ENCODE measurements at regions not wholly inside any gene's neighbourhood (a gene's known extent, or its start where the extent isn't known, plus 50 kb on each side); places are given as distances from the start of the nearest gene placed in this dataset.

DNA sequence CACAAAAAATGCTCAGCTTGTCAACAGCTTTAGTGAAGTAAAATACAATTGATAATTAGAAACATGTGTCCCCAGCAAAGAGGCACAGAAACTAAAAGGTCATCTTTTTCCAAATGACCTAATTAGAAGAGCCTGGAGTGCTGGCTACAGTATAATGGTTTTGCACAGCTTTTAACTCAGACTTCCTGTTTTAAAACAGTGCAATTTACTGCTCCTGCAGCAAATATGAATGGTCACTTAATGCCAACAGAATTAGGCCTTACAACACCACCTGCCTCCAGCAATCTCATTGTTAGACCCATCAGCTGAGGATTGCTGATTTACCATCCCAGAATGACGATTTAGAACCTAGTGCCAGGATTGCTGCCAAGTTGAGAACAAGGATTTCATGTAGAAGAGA, 239.3 kb downstream of the CETN3 start:
- H3K27ac ChIP-seq (ENCODE audit: low read depth, low read length): no peak overlapping the region
- H3K4me1 ChIP-seq (ENCODE audit: control insufficient read depth, insufficient read depth, low read length, unreplicated experiment): no peaks in the 10 kb centered on the region
- H3K36me3 ChIP-seq (ENCODE audit: insufficient read depth, low read length): no peaks in the 10 kb centered on the region
- no peaks in the 10 kb centered on the region for H3K27me3 ChIP-seq (ENCODE audit: insufficient read depth, low read length)
- H3K4me3 ChIP-seq (ENCODE audit: low read depth, low read length): no peak overlapping the region
- H3K79me2 ChIP-seq (ENCODE audit: control insufficient read depth, insufficient read depth, low read length, unreplicated experiment): no peaks in the 10 kb centered on the region
- H2AFZ ChIP-seq (ENCODE audit: low read length, unreplicated experiment): no peak overlapping the region

DNA sequence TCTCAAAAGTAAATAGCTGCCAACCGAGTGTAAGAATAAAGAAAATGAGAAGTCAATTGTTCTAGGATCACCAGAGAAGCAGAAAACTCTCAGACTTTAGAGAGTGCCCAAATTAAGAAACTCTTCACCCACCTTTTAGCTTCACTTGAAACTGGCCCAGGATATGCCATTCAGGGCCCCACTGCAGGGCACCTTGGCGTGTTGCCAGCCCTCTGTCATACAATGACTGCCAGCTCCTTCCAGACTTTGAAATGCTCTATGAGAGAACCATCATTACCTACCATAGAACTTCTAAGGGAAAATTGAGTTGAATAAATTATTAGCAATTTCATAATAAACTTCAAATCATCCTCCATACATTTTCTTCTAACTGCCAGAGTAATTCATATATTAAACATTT, 240.5 kb downstream of the CETN3 start:
- Histone ChIP-seq H3K79me2 (ENCODE audit: control insufficient read depth, insufficient read depth, low read length, unreplicated experiment) (no peaks in the 10 kb centered on the region), H3K4me3 (ENCODE audit: low read depth, low read length) (no peak overlapping the region), H3K36me3 (ENCODE audit: insufficient read depth, low read length) (no peaks in the 10 kb centered on the region), H2AFZ (ENCODE audit: low read length, unreplicated experiment) (no peak overlapping the region), H3K27me3 (ENCODE audit: insufficient read depth, low read length) (no peaks in the 10 kb centered on the region), H3K27ac (ENCODE audit: low read depth, low read length) (no peak overlapping the region), H3K4me1 (ENCODE audit: control insufficient read depth, insufficient read depth, low read length, unreplicated experiment) (no peaks in the 10 kb centered on the region)

DNA sequence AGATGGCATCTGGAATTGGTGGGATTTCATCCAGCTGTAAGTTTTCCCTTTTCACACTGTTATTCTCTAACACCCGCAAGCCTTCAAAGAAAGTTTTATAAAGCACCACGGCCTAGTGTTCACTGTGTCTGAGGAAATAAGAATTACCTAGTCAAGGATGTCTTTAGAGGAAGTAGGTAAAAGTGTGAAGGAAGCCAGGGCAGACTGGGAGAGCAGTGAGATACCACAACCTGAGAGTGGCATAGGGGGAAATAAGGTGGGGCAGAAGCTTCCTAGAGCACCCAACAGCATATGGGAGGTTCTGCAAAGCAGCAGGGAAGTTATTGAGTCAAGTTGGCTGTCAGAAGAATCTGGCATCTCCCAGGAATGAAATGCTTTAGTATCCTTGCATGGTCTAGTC, 241.2 kb downstream of the CETN3 start:
- Histone ChIP-seq H3K4me1 (ENCODE audit: control insufficient read depth, insufficient read depth, low read length, unreplicated experiment) (no peaks in the 10 kb centered on the region), H3K36me3 (ENCODE audit: insufficient read depth, low read length) (no peaks in the 10 kb centered on the region), H3K27me3 (ENCODE audit: insufficient read depth, low read length) (no peaks in the 10 kb centered on the region), H2AFZ (ENCODE audit: low read length, unreplicated experiment) (no peak overlapping the region), H3K4me3 (ENCODE audit: low read depth, low read length) (no peak overlapping the region), H3K27ac (ENCODE audit: low read depth, low read length) (no peak overlapping the region), H3K79me2 (ENCODE audit: control insufficient read depth, insufficient read depth, low read length, unreplicated experiment) (no peaks in the 10 kb centered on the region)

DNA sequence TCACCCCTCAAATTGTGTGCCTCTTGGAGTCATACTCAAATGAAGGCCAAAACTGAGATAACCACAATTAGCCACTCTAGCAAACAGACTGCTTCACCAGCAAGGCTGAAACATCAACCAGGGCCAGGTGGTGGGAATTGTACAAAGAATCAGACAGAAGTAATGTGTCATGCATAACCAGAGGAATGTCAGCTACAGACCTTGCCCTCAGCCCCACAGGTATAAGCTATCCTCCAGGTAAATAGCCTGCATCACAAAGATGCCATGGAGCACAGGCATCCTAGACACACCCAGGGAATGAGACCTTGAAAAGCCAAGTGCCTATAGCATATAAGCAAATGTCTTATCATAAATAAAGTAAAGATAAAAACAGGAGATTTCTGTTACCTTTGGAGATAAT, 242.7 kb downstream of the CETN3 start:
- Histone ChIP-seq H2AFZ (ENCODE audit: low read length, unreplicated experiment) (no peak overlapping the region), H3K36me3 (ENCODE audit: insufficient read depth, low read length) (no peaks in the 10 kb centered on the region), H3K27ac (ENCODE audit: low read depth, low read length) (no peak overlapping the region), H3K4me3 (ENCODE audit: low read depth, low read length) (no peak overlapping the region), H3K27me3 (ENCODE audit: insufficient read depth, low read length) (no peaks in the 10 kb centered on the region), H3K79me2 (ENCODE audit: control insufficient read depth, insufficient read depth, low read length, unreplicated experiment) (no peaks in the 10 kb centered on the region), H3K4me1 (ENCODE audit: control insufficient read depth, insufficient read depth, low read length, unreplicated experiment) (no peaks in the 10 kb centered on the region)

DNA sequence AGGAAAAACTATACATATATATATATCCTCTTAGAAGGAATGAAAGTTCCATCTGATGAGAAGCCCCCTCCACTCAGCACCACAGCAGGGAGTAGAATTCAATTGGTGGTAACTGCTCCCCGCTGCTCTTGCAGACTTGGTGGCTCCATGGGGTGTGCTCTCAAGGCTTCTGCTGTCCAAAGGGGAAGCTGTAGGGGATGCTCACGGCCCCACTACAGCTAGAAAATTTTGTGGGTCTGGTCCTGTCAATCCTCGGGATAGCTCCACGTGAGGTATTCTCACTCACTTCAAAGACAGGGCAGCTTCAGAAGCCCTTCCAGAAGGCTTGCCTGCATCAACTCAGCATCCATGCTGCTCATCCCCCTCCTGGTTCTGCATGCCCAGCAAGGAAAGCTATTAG, 247.2 kb downstream of the CETN3 start:
- Histone ChIP-seq H3K79me2 (ENCODE audit: control insufficient read depth, insufficient read depth, low read length, unreplicated experiment) (no peaks in the 10 kb centered on the region), H2AFZ (ENCODE audit: low read length, unreplicated experiment) (no peak overlapping the region), H3K27ac (ENCODE audit: low read depth, low read length) (no peak overlapping the region), H3K27me3 (ENCODE audit: insufficient read depth, low read length) (no peaks in the 10 kb centered on the region), H3K4me1 (ENCODE audit: control insufficient read depth, insufficient read depth, low read length, unreplicated experiment) (no peaks in the 10 kb centered on the region), H3K36me3 (ENCODE audit: insufficient read depth, low read length) (no peaks in the 10 kb centered on the region), H3K4me3 (ENCODE audit: low read depth, low read length) (no peak overlapping the region)

DNA sequence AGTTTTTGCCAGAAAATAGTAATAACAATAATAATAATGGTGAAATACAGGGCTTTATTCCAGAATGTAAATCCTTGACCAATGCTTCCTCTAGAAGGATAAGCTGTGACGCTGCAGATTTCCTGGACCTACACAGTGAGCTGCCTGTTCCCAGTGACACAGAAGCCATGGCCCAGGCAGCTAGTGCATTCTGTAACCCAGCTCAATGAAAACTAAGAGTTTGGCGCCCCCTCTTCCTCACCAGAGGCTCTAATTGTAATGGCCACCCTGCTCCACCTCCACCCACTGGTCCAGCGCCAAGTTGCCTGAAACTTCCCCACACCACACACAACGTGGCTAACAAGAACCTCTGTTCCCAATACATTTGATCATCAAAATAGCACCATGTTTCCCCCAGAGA, 248.1 kb downstream of the CETN3 start:
- Histone ChIP-seq H3K79me2 (ENCODE audit: control insufficient read depth, insufficient read depth, low read length, unreplicated experiment) (no peaks in the 10 kb centered on the region), H3K4me3 (ENCODE audit: low read depth, low read length) (no peak overlapping the region), H3K36me3 (ENCODE audit: insufficient read depth, low read length) (no peaks in the 10 kb centered on the region), H2AFZ (ENCODE audit: low read length, unreplicated experiment) (peak overlapping the region; percentile 59), H3K27me3 (ENCODE audit: insufficient read depth, low read length) (no peaks in the 10 kb centered on the region), H3K27ac (ENCODE audit: low read depth, low read length) (no peak overlapping the region), H3K4me1 (ENCODE audit: control insufficient read depth, insufficient read depth, low read length, unreplicated experiment) (no peaks in the 10 kb centered on the region)

DNA sequence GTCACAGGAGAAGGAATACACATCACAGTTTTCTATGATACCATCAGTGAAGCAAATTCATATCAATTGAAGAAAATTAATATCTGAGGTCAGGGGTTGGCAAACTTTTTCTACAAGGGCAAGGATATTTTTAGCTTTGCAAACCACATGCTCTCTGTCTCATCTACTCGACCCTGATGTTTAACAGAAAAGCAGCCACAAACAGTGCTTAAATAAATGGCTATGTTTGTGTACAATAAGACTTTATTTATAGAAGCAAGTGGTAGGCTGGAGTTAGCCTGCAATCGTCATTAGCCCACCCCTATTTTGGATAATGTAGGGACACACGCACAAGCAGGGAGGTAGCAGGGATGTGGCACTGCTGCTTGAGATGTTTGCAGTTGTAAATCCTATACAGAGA, 251.4 kb downstream of the CETN3 start:
- H3K4me1 ChIP-seq (ENCODE audit: control insufficient read depth, insufficient read depth, low read length, unreplicated experiment): no peaks in the 10 kb centered on the region
- no peak overlapping the region for H3K4me3 ChIP-seq (ENCODE audit: low read depth, low read length)
- no peaks in the 10 kb centered on the region for H3K27me3 ChIP-seq (ENCODE audit: insufficient read depth, low read length)
- no peak overlapping the region for H2AFZ ChIP-seq (ENCODE audit: low read length, unreplicated experiment)
- no peaks in the 10 kb centered on the region for H3K79me2 ChIP-seq (ENCODE audit: control insufficient read depth, insufficient read depth, low read length, unreplicated experiment)
- H3K36me3 ChIP-seq (ENCODE audit: insufficient read depth, low read length): no peaks in the 10 kb centered on the region
- H3K27ac ChIP-seq (ENCODE audit: low read depth, low read length): no peak overlapping the region

DNA sequence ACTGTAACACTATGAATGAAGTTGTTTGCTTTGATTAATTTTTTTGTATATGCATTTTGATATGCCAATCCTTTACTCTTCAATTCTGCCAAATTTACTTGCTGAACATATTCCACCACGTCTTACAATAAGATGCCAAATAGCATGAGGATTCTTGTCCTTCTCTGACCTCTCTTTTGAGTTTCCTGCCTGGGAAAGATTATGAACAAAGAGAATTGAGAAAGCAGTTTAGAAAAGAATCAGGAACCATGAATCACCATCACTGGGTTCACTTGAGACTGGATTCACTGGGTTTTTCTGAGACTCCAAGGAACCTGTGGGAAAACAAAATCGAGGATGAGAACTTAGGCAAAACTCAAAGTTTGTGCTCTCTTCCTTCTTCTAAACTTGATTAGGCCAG, 256.5 kb downstream of the CETN3 start:
- Histone ChIP-seq H3K4me3 (ENCODE audit: low read depth, low read length) (no peak overlapping the region), H3K4me1 (ENCODE audit: control insufficient read depth, insufficient read depth, low read length, unreplicated experiment) (no peaks in the 10 kb centered on the region), H3K79me2 (ENCODE audit: control insufficient read depth, insufficient read depth, low read length, unreplicated experiment) (no peaks in the 10 kb centered on the region), H2AFZ (ENCODE audit: low read length, unreplicated experiment) (no peak overlapping the region), H3K27ac (ENCODE audit: low read depth, low read length) (no peak overlapping the region), H3K36me3 (ENCODE audit: insufficient read depth, low read length) (no peaks in the 10 kb centered on the region), H3K27me3 (ENCODE audit: insufficient read depth, low read length) (no peaks in the 10 kb centered on the region)

DNA sequence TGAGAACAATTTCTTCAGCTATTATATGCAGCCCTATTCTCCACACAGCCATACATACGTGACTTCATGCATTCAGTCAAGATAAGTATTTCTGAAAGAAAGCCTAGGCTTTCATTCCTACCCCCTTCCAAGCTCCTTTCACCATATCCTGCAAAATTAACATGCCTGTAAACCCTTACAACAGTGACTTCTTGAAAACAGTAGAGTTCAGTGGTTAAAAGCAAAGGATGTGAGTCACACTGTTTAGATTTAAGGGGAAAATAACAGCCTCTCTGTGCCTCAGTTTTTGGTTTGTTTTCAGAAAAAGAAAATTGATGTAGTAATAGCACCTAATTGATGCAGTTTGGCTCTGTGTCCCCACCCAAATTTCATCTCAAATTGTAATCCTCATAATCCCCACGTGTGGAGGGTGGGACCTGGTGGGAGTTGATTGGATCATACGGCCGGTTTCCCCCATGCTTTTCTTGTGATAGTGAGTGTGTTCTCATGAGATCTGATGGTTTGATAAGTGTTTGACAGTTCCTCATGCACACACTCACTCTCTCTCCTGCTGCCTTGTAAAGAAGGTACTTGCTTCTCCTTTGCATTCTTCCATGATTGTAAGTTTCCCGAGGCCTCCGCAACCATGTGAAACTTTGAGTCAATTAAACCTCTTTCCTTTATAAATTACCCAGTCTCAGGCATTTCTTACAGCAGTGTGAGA, 264.8 kb downstream of the CETN3 start:
- Histone ChIP-seq H3K27ac (ENCODE audit: low read depth, low read length) (no peak overlapping the region), H3K36me3 (ENCODE audit: insufficient read depth, low read length) (no peaks in the 10 kb centered on the region), H3K4me1 (ENCODE audit: control insufficient read depth, insufficient read depth, low read length, unreplicated experiment) (peaks cover 10% of the 10 kb centered on the region), H3K4me3 (ENCODE audit: low read depth, low read length) (no peak overlapping the region), H3K79me2 (ENCODE audit: control insufficient read depth, insufficient read depth, low read length, unreplicated experiment) (no peaks in the 10 kb centered on the region), H2AFZ (ENCODE audit: low read length, unreplicated experiment) (no peak overlapping the region), H3K27me3 (ENCODE audit: insufficient read depth, low read length) (no peaks in the 10 kb centered on the region)

DNA sequence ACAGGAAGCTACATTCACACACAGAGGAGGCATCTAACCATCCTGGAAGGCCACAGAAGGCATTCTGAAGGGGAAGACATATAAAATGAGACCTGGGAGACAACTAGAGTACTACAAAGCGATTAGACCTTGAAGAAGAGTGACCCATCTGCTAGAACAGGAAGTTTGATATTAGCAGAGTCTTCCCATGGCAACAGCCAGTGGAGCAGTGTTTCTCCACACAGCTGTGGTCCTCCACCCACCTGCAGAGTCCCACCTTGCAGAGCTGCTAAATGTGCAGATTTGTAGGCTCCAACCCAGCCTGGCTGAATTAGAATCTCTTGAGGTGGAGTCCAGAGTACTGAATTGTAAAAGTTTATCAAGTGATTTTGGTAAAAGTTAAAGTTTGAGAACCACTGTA, 267.0 kb downstream of the CETN3 start:
- Histone ChIP-seq H2AFZ (ENCODE audit: low read length, unreplicated experiment) (no peak overlapping the region), H3K79me2 (ENCODE audit: control insufficient read depth, insufficient read depth, low read length, unreplicated experiment) (no peaks in the 10 kb centered on the region), H3K27ac (ENCODE audit: low read depth, low read length) (no peak overlapping the region), H3K4me1 (ENCODE audit: control insufficient read depth, insufficient read depth, low read length, unreplicated experiment) (peaks cover 10% of the 10 kb centered on the region), H3K27me3 (ENCODE audit: insufficient read depth, low read length) (no peaks in the 10 kb centered on the region), H3K36me3 (ENCODE audit: insufficient read depth, low read length) (no peaks in the 10 kb centered on the region), H3K4me3 (ENCODE audit: low read depth, low read length) (no peak overlapping the region)

DNA sequence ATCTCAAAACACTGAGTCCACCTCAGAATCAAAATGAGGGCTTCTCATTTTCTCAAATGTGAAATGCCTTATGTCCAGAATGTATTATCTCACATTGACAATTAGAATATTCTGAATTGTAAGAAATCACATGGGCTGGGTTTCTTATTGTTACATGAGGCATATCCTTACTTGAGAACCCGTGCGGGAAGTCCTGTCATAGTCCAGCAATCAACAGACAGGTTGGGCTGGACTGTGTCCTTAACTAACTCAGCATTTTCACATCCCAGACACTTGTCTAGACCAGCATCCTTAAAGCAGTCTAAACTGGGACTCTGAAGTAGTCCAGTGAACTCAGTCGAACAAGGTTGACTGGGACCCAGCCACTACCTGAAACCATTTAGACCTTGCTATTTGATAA, 267.6 kb downstream of the CETN3 start:
- H3K79me2 ChIP-seq (ENCODE audit: control insufficient read depth, insufficient read depth, low read length, unreplicated experiment): no peaks in the 10 kb centered on the region
- H3K27ac ChIP-seq (ENCODE audit: low read depth, low read length): no peak overlapping the region
- H3K4me1 ChIP-seq (ENCODE audit: control insufficient read depth, insufficient read depth, low read length, unreplicated experiment): peaks cover 10% of the 10 kb centered on the region
- no peak overlapping the region for H3K4me3 ChIP-seq (ENCODE audit: low read depth, low read length)
- no peaks in the 10 kb centered on the region for H3K36me3 ChIP-seq (ENCODE audit: insufficient read depth, low read length)
- H3K27me3 ChIP-seq (ENCODE audit: insufficient read depth, low read length): no peaks in the 10 kb centered on the region
- no peak overlapping the region for H2AFZ ChIP-seq (ENCODE audit: low read length, unreplicated experiment)
